ENCODE measurements at regions not wholly inside any gene's neighbourhood (a gene's known extent, or its start where the extent isn't known, plus 50 kb on each side); places are given as distances from the start of the nearest gene placed in this dataset.

- Histone ChIP-seq H3K9me3 (ENCODE audit: control insufficient read depth, insufficient read depth, low read depth, low read length) (no peaks in the 10 kb centered on the region), H3K36me3 (ENCODE audit: control insufficient read depth, insufficient read depth, low read length) (no peaks in the 10 kb centered on the region), H3K4me3 (ENCODE audit: low read depth in 2 of 2, low read length in 2 of 2) (no peak overlapping the region), H3K4me1 (ENCODE audit: control insufficient read depth, insufficient read depth, low read length) (no peaks in the 10 kb centered on the region), H3K27me3 (ENCODE audit: control insufficient read depth, insufficient read depth, low read length) (no peaks in the 10 kb centered on the region), H3K27ac (ENCODE audit: low read length) (no peak overlapping the region)
- DNase-seq (ENCODE audit: low read depth, low spot score) (no peak), ATAC-seq (no peak)
- CTCF ChIA-PET = no interaction called here
- POLR2A ChIA-PET = no interaction called here
- BruUV-seq (replicated peaks) = no TSS peak
- in situ Hi-C loops (cut with HindIII; ENCODE audit: low pct_unique_long_range_greater_than_20kb, low sequenced_read_pairs) (no loop called here), intact Hi-C loops (cut with micrococcal nuclease; ENCODE audit: unreplicated experiment) (no loop called here)
- TF ChIP-seq POLR2AphosphoS5 (IDR thresholded peaks at IDR 0.05; ENCODE audit: low read depth, low read length) = no peak
Observed at GRCh38 chr2:76083248-76083647, 372.5 kb upstream of the GCFC2 start.

GRCh38 chr2:76082509-76082908, 371.8 kb upstream of the GCFC2 start:
- in situ Hi-C loops (cut with HindIII; ENCODE audit: low pct_unique_long_range_greater_than_20kb, low sequenced_read_pairs) = no loop called here
- BruUV-seq (replicated peaks) = no TSS peak

More at GRCh38 chr2:76082509-76082908, 371.8 kb upstream of the GCFC2 start:
- Histone ChIP-seq H3K36me3 (ENCODE audit: control insufficient read depth, insufficient read depth, low read length) (no peaks in the 10 kb centered on the region), H3K4me3 (ENCODE audit: low read depth in 2 of 2, low read length in 2 of 2) (no peak overlapping the region), H3K9me3 (ENCODE audit: control insufficient read depth, insufficient read depth, low read depth, low read length) (no peaks in the 10 kb centered on the region), H3K4me1 (ENCODE audit: control insufficient read depth, insufficient read depth, low read length) (no peaks in the 10 kb centered on the region), H3K27ac (ENCODE audit: low read length) (no peak overlapping the region), H3K27me3 (ENCODE audit: control insufficient read depth, insufficient read depth, low read length) (no peaks in the 10 kb centered on the region)
- POLR2A ChIA-PET = no interaction called here
- CTCF ChIA-PET = no interaction called here
- DNase-seq (ENCODE audit: low read depth, low spot score) = no peak
- ATAC-seq = no peak
- TF ChIP-seq TCF7L2 (IDR thresholded peaks at IDR 0.05; ENCODE audit: low read depth, low read length) = no peak
- no peak for TF ChIP-seq SIN3A (IDR thresholded peaks at IDR 0.05; ENCODE audit: borderline replicate concordance, insufficient read depth, low read depth, low read length)
- no peak for TF ChIP-seq REST (IDR thresholded peaks at IDR 0.05; ENCODE audit: insufficient read depth in 1 of 2, low read depth in 2 of 2, low read length in 1 of 2)
- TF ChIP-seq POLR2AphosphoS5 (IDR thresholded peaks at IDR 0.05; ENCODE audit: low read depth, low read length) = no peak
- TF ChIP-seq CTCF (IDR thresholded peaks at IDR 0.05) = no peak
- intact Hi-C loops (cut with micrococcal nuclease; ENCODE audit: unreplicated experiment) = no loop called here

All from Panc1 (cell line).